ENCODE measurements at regions not wholly inside any gene's neighbourhood (a gene's known extent, or its start where the extent isn't known, plus 50 kb on each side); places are given as distances from the start of the nearest gene placed in this dataset.

DNA sequence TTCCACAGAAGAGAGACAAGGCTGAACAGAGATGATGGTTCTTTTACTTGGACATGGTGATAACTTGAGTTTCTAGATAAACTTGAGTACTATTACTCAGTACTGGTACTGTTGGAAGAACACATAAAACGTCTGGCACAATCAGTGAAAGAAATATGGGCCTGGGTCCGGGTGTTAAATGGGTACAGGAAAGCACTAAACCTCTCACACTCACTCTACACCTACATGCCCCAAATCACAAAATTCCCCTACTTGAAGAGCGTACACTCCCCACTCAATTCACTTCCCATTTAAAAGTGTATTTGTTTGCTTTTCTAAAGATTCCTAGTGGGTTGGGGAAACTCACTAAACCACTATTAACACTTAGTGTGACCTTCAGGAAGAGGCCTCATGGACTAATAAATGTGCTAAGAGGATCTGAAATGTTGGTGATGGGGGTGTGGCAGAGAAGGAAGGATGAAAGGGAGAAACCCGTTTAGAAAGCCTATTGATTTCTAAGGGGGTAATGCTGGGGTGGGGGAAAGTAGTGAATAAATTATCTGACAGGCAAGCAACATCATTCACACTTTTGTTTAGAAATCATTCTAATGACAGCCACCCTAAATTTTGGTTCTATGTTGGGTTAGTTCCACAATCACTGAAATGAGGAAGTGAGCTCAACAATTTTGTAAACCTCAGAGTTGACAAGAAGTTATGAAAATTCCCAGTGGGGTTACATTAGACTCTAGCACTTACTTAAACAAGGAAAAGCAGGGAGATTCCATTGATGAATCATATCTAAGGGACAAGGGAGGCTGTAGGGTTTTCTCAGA is 222.6 kb upstream of the MARCKS start:
- no peaks in the 10 kb centered on the region for H3K9me3 Mint-ChIP-seq
- H3K4me3 Mint-ChIP-seq: no peak overlapping the region
- H3K27me3 Mint-ChIP-seq: no peaks in the 10 kb centered on the region
- TF ChIP-seq, protein P1, sequence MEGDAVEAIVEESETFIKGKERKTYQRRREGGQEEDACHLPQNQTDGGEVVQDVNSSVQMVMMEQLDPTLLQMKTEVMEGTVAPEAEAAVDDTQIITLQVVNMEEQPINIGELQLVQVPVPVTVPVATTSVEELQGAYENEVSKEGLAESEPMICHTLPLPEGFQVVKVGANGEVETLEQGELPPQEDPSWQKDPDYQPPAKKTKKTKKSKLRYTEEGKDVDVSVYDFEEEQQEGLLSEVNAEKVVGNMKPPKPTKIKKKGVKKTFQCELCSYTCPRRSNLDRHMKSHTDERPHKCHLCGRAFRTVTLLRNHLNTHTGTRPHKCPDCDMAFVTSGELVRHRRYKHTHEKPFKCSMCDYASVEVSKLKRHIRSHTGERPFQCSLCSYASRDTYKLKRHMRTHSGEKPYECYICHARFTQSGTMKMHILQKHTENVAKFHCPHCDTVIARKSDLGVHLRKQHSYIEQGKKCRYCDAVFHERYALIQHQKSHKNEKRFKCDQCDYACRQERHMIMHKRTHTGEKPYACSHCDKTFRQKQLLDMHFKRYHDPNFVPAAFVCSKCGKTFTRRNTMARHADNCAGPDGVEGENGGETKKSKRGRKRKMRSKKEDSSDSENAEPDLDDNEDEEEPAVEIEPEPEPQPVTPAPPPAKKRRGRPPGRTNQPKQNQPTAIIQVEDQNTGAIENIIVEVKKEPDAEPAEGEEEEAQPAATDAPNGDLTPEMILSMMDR (conservative IDR thresholded peaks at IDR 0.05): no peak
- no peak for DNase-seq (ENCODE audit: extremely low spot score, unreplicated experiment)
- no peaks in the 10 kb centered on the region for H3K36me3 Mint-ChIP-seq
- H3K4me1 Mint-ChIP-seq (ENCODE audit: unreplicated experiment): peaks cover 42% of the 10 kb centered on the region
- H3K27ac Mint-ChIP-seq: no peak overlapping the region

DNA sequence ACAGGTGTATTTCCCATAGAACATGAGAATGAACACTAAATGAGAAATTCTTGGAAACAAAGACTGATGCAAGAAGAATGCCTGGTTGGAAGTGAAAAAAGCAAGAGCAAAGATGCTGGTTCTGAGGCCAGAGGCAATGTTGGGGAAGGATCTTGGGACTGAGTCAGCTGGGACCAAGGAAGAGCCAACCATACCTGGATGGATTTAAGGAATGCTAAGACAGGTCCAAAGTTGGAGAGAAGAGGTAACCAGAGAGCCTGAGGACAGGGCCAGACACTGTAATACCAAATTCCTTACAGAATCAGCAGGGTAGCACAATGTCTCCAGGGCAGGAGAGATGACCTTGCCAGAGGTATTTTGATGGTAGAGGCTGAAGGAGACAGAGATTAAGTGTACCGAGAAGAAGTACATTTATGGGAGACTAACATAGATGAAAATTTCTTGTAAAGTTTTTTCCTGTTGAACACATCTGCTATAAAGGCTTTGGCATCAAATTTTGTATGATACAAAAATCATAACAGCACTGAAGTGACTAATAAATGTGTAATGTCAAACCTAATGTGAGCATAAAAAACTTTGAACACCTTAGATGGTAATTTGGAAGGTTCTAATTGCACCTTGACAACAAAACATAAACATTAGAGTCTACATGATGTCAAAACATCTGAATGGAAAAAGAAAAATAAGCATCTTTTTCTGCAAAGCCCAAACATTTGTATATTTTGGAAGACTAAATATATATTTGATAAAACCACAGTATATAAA is 221.7 kb upstream of the MARCKS start:
- Mint-ChIP-seq H3K27ac (peak overlapping the region; percentile 10), H3K36me3 (no peaks in the 10 kb centered on the region), H3K27me3 (no peaks in the 10 kb centered on the region), H3K9me3 (no peaks in the 10 kb centered on the region), H3K4me1 (ENCODE audit: unreplicated experiment) (peaks cover 42% of the 10 kb centered on the region), H3K4me3 (peak overlapping the region; percentile 0)
- DNase-seq (ENCODE audit: extremely low spot score, unreplicated experiment): no peak
- TF ChIP-seq, protein P1 (conservative IDR thresholded peaks at IDR 0.05): no peak

DNA sequence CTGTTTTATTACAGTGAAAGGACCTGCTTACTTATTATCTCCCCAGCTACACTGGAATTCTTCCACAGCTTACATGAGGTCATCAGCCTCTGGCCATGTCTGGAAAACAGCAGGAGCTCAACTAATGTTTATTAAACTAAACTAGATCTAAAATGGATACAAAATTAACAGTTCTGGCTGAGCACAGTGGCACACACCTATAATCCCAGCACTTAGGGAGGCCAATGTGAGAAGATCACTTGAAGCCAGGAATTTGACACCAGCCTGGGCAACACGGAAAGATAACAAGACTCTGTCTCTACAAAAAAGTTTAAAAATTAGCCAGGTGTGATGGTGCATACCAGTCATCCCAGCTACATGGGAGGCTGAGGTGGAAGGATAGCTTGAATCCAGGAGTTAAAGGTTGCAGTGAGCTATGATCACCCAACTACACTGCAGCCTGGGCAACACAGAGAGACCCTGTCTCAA is 220.8 kb upstream of the MARCKS start:
- no peak for DNase-seq (ENCODE audit: extremely low spot score, unreplicated experiment)
- H3K4me3 Mint-ChIP-seq: no peak overlapping the region
- H3K36me3 Mint-ChIP-seq: no peaks in the 10 kb centered on the region
- TF ChIP-seq, protein P1 (conservative IDR thresholded peaks at IDR 0.05): no peak
- H3K9me3 Mint-ChIP-seq: no peaks in the 10 kb centered on the region
- H3K27me3 Mint-ChIP-seq: no peaks in the 10 kb centered on the region
- H3K27ac Mint-ChIP-seq: no peak overlapping the region
- peaks cover 35% of the 10 kb centered on the region for H3K4me1 Mint-ChIP-seq (ENCODE audit: unreplicated experiment)

DNA sequence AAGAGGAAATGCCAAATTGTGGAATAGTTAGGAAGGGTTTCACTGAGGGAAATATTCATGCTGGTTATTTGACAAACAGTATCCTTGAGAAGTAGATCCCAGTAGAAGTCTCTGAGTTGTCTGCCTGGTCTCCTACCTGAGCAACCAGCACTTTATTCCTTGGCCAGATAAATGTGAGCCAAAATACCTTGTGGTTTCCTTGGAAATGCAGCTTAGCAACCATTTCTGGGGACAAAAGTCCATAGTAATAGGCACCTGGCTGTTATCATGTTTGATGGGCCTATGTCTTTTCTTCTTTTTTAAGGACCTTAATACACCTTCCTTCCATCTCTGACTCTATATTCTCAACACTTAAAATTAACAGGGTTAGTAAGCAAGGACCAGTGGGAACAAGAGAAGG is 217.1 kb upstream of the MARCKS start:
- no peak for DNase-seq (ENCODE audit: extremely low spot score, unreplicated experiment)
- Mint-ChIP-seq H3K27me3 (no peaks in the 10 kb centered on the region), H3K36me3 (no peaks in the 10 kb centered on the region), H3K4me3 (no peak overlapping the region), H3K27ac (no peak overlapping the region), H3K9me3 (no peaks in the 10 kb centered on the region), H3K4me1 (ENCODE audit: unreplicated experiment) (peaks cover 33% of the 10 kb centered on the region)
- TF ChIP-seq, protein P1 (conservative IDR thresholded peaks at IDR 0.05): no peak

DNA sequence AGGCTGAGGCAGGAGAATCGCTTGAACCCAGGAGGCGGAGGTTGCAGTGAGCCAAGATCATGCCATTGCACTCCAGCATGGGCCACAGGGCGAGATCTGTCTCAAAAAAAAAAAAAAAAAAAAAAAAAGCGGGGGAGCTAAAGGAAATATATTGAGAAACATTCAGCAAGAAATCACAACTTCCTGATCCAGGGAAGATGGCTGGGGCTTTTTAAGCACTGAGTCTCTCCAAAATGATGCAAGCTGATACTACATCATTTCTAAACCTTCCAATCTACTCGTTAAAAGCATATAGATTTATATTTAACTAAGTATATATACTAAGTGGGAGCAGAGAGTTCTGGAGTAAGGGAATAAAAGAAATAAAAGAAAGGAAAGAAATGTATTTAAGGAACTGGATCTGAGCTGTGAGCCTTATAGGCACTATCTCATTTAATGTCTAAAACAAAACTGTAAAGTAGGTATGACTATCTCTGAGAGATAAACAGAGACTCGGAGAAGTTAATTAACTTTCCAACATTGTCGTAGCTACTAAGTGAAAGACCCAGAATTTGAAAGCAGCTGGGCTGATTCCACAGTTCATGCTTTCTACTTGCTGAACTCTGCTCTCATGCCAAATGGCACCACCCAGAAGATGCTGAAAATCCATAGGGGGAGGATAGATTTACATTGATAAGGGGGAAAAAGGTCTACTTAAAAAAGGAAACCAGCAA is 215.0 kb upstream of the MARCKS start:
- TF ChIP-seq, protein P1 (conservative IDR thresholded peaks at IDR 0.05): no peak
- no peaks in the 10 kb centered on the region for H3K9me3 Mint-ChIP-seq
- H3K27ac Mint-ChIP-seq: peak overlapping the region; percentile 84
- no peaks in the 10 kb centered on the region for H3K36me3 Mint-ChIP-seq
- DNase-seq (ENCODE audit: extremely low spot score, unreplicated experiment): no peak
- no peak overlapping the region for H3K4me3 Mint-ChIP-seq
- H3K27me3 Mint-ChIP-seq: no peaks in the 10 kb centered on the region
- peaks cover 31% of the 10 kb centered on the region for H3K4me1 Mint-ChIP-seq (ENCODE audit: unreplicated experiment)
